SK-N-SH (cell line): ENCODE measurements at regions not wholly inside any gene's neighbourhood (a gene's known extent, or its start where the extent isn't known, plus 50 kb on each side); places are given as distances from the start of the nearest gene placed in this dataset.

Experiments
- CTCF ChIA-PET: fragments of 300-600, 350-600 bp; formaldehyde crosslinking; extraction: SDS; loops from one replicate; lab custom pipeline; 2021; lab: Yijun Ruan, JAX
- POLR2A ChIA-PET: fragments of 350-600 bp; sonication (Branson Sonifier 250); formaldehyde crosslinking; extraction: SDS; loops from one replicate; lab custom pipeline; 2020; ENCODE audit warnings: antibody characterized with exemption, inconsistent platforms; lab: Yijun Ruan, JAX
- DNase-seq: peaks from one replicate; pipeline ENCODE4 v3.0.0; 2012
- H2AFZ ChIP-seq: fragments of 200-600 bp; sonication (generic); 2 replicates; pipeline ENCODE4 v1.8.1; 2016; ENCODE audit warnings: antibody characterized with exemption, mild to moderate bottlenecking, low read depth
- H3F3A ChIP-seq: fragments of 200-600 bp; sonication (generic); replicated peaks from 2 replicates; pipeline ENCODE3; 2016; ENCODE audit warnings: antibody characterized with exemption, mild to moderate bottlenecking; ENCODE audit not compliant: insufficient read depth
- H3K27ac ChIP-seq, 2 experiments: fragments of 200-500 bp in 1 of 2; fragments of 200-600 bp in 1 of 2; sonication (Bioruptor generic) in 1 of 2; sonication (generic), shearing (Covaris generic) in 1 of 2; 2 replicates each; pipeline versions ENCODE4 v1.5.1 to v1.6.1; 2014 to 2016; ENCODE audit warnings: low read depth in 2 of 2, inconsistent platforms in 1 of 2, low read length in 1 of 2, mild to moderate bottlenecking in 1 of 2, mixed read lengths in 1 of 2
- H3K27me3 ChIP-seq: fragments of 200-600 bp; sonication (generic), shearing (Covaris generic); 2 replicates; pipeline ENCODE4 v1.6.1; 2016; ENCODE audit warnings: mixed run types; ENCODE audit not compliant: insufficient read depth
- H3K36me3 ChIP-seq, 2 experiments: fragments of 200-500 bp in 1 of 2; fragments of 200-600 bp in 1 of 2; sonication (Bioruptor generic) in 1 of 2; sonication (generic) in 1 of 2; replicated peaks in 1 of 2; 2 replicates each; pipeline versions ENCODE3 to v1.5.1; 2014 to 2016; ENCODE audit warnings: low read length in 1 of 2, mild to moderate bottlenecking in 1 of 2; ENCODE audit not compliant: insufficient read depth in 2 of 2, control insufficient read depth in 1 of 2
- H3K4me1 ChIP-seq, 2 experiments: fragments of 200-500 bp in 1 of 2; fragments of 200-600 bp in 1 of 2; sonication (Bioruptor generic) in 1 of 2; sonication (generic), shearing (Covaris generic) in 1 of 2; 2 replicates each; pipeline versions ENCODE4 v1.5.1 to v1.6.1; 2014 to 2016; ENCODE audit warnings: low read depth in 1 of 2, low read length in 1 of 2, mixed run types in 1 of 2; ENCODE audit not compliant: insufficient read depth in 2 of 2, control insufficient read depth in 1 of 2
- H3K4me2 ChIP-seq: fragments of 200-600 bp; sonication (generic), shearing (Covaris generic); 2 replicates; pipeline ENCODE4 v1.6.1; 2017; ENCODE audit warnings: mixed run types
- H3K4me3 ChIP-seq, 2 experiments: fragments of 200-500 bp in 1 of 2; fragments of 200-600 bp in 1 of 2; sonication (Bioruptor generic) in 1 of 2; sonication (generic), shearing (Covaris generic) in 1 of 2; 2 replicates each; pipeline versions ENCODE4 v1.5.1 to v1.8.1; 2014 to 2016; ENCODE audit warnings: low read depth in 2 of 2, inconsistent platforms in 1 of 2, low read length in 1 of 2, mild to moderate bottlenecking in 1 of 2, mixed read lengths in 1 of 2, moderate library complexity in 1 of 2
- H3K79me2 ChIP-seq: fragments of 200-600 bp; sonication (generic); 2 replicates; pipeline ENCODE4 v1.8.1; 2017; ENCODE audit warnings: mild to moderate bottlenecking; ENCODE audit not compliant: insufficient read depth
- H3K9ac ChIP-seq: fragments of 200-600 bp; sonication (generic); 2 replicates; pipeline ENCODE4 v1.6.1; 2017; ENCODE audit warnings: mixed run types
- H3K9me2 ChIP-seq: fragments of 200-600 bp; sonication (generic); 2 replicates; pipeline ENCODE4 v1.6.1; 2017; ENCODE audit warnings: mixed run types
- H3K9me3 ChIP-seq: fragments of 200-600 bp; sonication (generic); 2 replicates; pipeline ENCODE4 v1.6.1; 2017; ENCODE audit warnings: mixed run types, mild to moderate bottlenecking, moderate library complexity
- H4K20me1 ChIP-seq: fragments of 200-600 bp; sonication (generic); 2 replicates; pipeline ENCODE4 v1.6.1; 2017; ENCODE audit warnings: mild to moderate bottlenecking, mixed run types; ENCODE audit not compliant: insufficient read depth
- CHD2 ChIP-seq: fragments of 150-350 bp; IDR thresholded peaks from 2 replicates; pipeline ENCODE4 v1.6.1; 2018; ENCODE audit warnings: low read length; ENCODE audit not compliant: partially characterized antibody
- ELF1 ChIP-seq: IDR thresholded peaks from 2 replicates; pipeline ENCODE4 v1.4.0; 2012
- EP300 ChIP-seq, 2 experiments: IDR thresholded peaks; 2 replicates each; pipeline versions ENCODE4 v1.4.0 to v1.6.1; 2012; ENCODE audit warnings: borderline replicate concordance in 1 of 2, low read depth in 1 of 2, low read length in 1 of 2
- FOSL2 ChIP-seq: IDR thresholded peaks from 2 replicates; pipeline ENCODE4 v1.4.0; 2012; ENCODE audit warnings: low read depth, mild to moderate bottlenecking, moderate library complexity, borderline replicate concordance
- RAD21 ChIP-seq: IDR thresholded peaks from 2 replicates; pipeline ENCODE4 v1.6.1; 2012; ENCODE audit warnings: mild to moderate bottlenecking, low read length
- RFX5 ChIP-seq: IDR thresholded peaks from 2 replicates; pipeline ENCODE4 v1.6.1; 2012; ENCODE audit warnings: mild to moderate bottlenecking, improper control_type of control experiment, low read length
- RXRA ChIP-seq: IDR thresholded peaks from 2 replicates; pipeline ENCODE4 v1.4.0; 2012; ENCODE audit warnings: low read depth, mild to moderate bottlenecking, borderline replicate concordance
- YY1 ChIP-seq: IDR thresholded peaks from 2 replicates; pipeline ENCODE4 v1.4.0; 2012; ENCODE audit warnings: low read depth, mild to moderate bottlenecking
- WGBS: methylation state at CpG from one replicate; pipeline ENCODE4 v1.1.6; 2017; ENCODE audit warnings: low lambda C conversion rate; 5-methylcytosine and 5-hydroxymethylcytosine counted together
- TF ChIP-seq, protein P1 (sequence below): IDR thresholded peaks from 2 replicates; pipeline ENCODE4 v1.6.1; 2012; ENCODE audit warnings: mild to moderate bottlenecking, low read depth, low read length, moderate library complexity
- TF ChIP-seq, protein P2 (sequence below): IDR thresholded peaks from 2 replicates; pipeline ENCODE4; 2012
- TF ChIP-seq, protein P3 (sequence below): fragments of 150-350 bp; IDR thresholded peaks from 2 replicates; pipeline ENCODE4 v1.6.1; 2017; ENCODE audit warnings: antibody characterized with exemption, low read length, low read depth, borderline replicate concordance
- TF ChIP-seq, protein P4 (sequence below): IDR thresholded peaks from 2 replicates; pipeline ENCODE4 v1.4.0; 2012; ENCODE audit warnings: low read depth

DNA sequence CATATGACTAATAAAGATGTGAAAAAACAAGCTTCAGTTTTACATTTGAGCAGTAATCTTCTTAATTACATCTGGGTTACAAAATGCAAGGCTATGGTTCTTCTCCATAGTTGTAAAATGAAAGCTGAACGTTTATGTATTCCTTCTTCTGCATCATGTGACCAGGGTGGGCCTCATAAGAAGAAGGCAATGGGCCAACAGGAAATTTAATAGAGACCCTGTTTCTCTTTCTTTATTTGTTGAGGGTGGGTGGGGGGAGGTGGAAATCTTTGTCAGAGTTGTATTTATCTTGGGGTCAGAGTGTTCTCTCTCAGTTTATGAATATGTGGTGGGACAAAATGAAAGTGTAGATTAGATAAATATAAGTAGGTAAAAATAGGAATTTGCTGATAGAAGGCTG, 418.8 kb downstream of the TLE4 start:
- ChIA-PET CTCF (no interaction called here), POLR2A (no interaction called here)
- H3K9me3 ChIP-seq = no peaks in the 10 kb centered on the region
- no peaks in the 10 kb centered on the region for H3K36me3 ChIP-seq
- H3K27ac ChIP-seq = no peak overlapping the region
- TF ChIP-seq FOSL2 (no peak), YY1 (no peak)
- TF ChIP-seq, protein P1, sequence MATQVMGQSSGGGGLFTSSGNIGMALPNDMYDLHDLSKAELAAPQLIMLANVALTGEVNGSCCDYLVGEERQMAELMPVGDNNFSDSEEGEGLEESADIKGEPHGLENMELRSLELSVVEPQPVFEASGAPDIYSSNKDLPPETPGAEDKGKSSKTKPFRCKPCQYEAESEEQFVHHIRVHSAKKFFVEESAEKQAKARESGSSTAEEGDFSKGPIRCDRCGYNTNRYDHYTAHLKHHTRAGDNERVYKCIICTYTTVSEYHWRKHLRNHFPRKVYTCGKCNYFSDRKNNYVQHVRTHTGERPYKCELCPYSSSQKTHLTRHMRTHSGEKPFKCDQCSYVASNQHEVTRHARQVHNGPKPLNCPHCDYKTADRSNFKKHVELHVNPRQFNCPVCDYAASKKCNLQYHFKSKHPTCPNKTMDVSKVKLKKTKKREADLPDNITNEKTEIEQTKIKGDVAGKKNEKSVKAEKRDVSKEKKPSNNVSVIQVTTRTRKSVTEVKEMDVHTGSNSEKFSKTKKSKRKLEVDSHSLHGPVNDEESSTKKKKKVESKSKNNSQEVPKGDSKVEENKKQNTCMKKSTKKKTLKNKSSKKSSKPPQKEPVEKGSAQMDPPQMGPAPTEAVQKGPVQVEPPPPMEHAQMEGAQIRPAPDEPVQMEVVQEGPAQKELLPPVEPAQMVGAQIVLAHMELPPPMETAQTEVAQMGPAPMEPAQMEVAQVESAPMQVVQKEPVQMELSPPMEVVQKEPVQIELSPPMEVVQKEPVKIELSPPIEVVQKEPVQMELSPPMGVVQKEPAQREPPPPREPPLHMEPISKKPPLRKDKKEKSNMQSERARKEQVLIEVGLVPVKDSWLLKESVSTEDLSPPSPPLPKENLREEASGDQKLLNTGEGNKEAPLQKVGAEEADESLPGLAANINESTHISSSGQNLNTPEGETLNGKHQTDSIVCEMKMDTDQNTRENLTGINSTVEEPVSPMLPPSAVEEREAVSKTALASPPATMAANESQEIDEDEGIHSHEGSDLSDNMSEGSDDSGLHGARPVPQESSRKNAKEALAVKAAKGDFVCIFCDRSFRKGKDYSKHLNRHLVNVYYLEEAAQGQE = no peak
- no peaks in the 10 kb centered on the region for H3F3A ChIP-seq
- no peaks in the 10 kb centered on the region for H3K4me1 ChIP-seq
- H3K79me2 ChIP-seq = no peaks in the 10 kb centered on the region
- H3K9me2 ChIP-seq = no peaks in the 10 kb centered on the region
- no peak overlapping the region for H3K9ac ChIP-seq
- DNase-seq = no peak
- H3K4me2 ChIP-seq = no peak overlapping the region
- H4K20me1 ChIP-seq = no peaks in the 10 kb centered on the region
- H2AFZ ChIP-seq = no peak overlapping the region
- 0% methylated on average over 1 of the region's 1 CpG for WGBS
- H3K4me3 ChIP-seq = no peak overlapping the region
- H3K27me3 ChIP-seq = no peaks in the 10 kb centered on the region

DNA sequence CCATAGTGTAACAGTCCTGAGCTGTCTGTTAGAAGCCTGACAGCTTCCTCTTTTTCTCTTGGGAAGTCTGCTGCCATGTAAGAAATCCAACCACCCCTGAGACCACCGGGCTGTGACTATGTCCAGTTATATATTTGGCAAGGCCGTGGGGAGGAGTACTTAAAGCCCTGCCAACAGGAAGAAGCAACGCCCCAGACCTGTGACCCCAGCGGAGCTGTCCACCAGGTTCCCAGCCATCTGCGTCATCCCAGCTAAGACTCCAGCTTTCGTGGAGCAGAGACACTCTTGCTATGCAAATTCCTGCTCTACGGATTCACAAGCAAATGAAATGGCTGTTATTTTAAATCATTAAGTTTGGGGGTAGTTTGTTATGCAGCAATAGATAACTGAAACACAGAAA, 417.3 kb downstream of the TLE4 start:
- H3K79me2 ChIP-seq = no peaks in the 10 kb centered on the region
- H3K36me3 ChIP-seq = no peaks in the 10 kb centered on the region
- H3K4me1 ChIP-seq = no peaks in the 10 kb centered on the region; a peak in 1 of 4 replicates
- no peaks in the 10 kb centered on the region for H4K20me1 ChIP-seq
- ChIA-PET POLR2A (no interaction called here), CTCF (interaction anchor here (0.9 to 1.4 kb wide), 2 partner anchors 8 to 11 kb away, joined by 3 read pairs; no protein-coding TSS in a partner anchor)
- H3K27me3 ChIP-seq = no peaks in the 10 kb centered on the region
- H2AFZ ChIP-seq = no peak overlapping the region
- H3K9me2 ChIP-seq = no peaks in the 10 kb centered on the region
- H3K4me3 ChIP-seq = no peak overlapping the region
- H3K9ac ChIP-seq = no peak overlapping the region
- H3K27ac ChIP-seq = no peak overlapping the region
- no peaks in the 10 kb centered on the region for H3K9me3 ChIP-seq
- WGBS = 49% methylated on average over 7 of the region's 7 CpGs
- TF ChIP-seq RFX5 (no peak), RAD21 (no peak)
- TF ChIP-seq, protein P2, sequence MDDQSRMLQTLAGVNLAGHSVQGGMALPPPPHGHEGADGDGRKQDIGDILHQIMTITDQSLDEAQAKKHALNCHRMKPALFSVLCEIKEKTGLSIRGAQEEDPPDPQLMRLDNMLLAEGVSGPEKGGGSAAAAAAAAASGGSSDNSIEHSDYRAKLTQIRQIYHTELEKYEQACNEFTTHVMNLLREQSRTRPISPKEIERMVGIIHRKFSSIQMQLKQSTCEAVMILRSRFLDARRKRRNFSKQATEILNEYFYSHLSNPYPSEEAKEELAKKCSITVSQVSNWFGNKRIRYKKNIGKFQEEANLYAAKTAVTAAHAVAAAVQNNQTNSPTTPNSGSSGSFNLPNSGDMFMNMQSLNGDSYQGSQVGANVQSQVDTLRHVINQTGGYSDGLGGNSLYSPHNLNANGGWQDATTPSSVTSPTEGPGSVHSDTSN = no peak
- no peaks in the 10 kb centered on the region for H3F3A ChIP-seq
- no peak for DNase-seq
- no peak overlapping the region for H3K4me2 ChIP-seq

DNA sequence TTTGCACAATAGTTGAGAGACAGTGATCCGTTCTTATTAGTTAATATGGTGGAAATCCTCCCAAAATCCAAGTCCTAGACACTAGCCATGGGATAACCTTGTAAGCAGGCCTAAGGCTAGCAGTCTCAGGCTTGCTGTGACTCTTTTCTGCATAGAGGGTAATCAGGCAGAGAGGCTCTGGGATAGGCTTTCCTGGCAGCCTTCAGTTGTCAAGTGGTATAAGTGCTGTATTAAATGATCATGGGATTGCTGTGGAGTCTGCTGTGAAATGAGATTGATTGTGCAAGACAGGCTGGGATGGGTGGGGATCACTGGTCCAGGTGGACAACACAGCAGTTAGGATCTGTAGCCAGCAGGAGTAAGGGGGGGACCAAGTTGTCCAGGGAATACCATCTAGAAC, 416.4 kb downstream of the TLE4 start:
- no peak overlapping the region for H3K27ac ChIP-seq
- H3K79me2 ChIP-seq = no peaks in the 10 kb centered on the region
- CTCF ChIA-PET = interaction anchor here (1.4 kb wide), 1 partner anchor 10 kb away, joined by 3 read pairs; no protein-coding TSS in a partner anchor
- no peak overlapping the region for H3K9ac ChIP-seq
- H3K36me3 ChIP-seq = no peaks in the 10 kb centered on the region
- H2AFZ ChIP-seq = no peak overlapping the region
- no peaks in the 10 kb centered on the region for H3K27me3 ChIP-seq
- WGBS = 18% methylated on average over 1 of the region's 1 CpG
- no peaks in the 10 kb centered on the region for H3K9me2 ChIP-seq
- POLR2A ChIA-PET = no interaction called here
- H3K4me1 ChIP-seq = no peaks in the 10 kb centered on the region; a peak in 1 of 4 replicates
- H3K9me3 ChIP-seq = no peaks in the 10 kb centered on the region
- H3F3A ChIP-seq = no peaks in the 10 kb centered on the region
- no peak for DNase-seq
- H3K4me3 ChIP-seq = no peak overlapping the region
- no peak overlapping the region for H3K4me2 ChIP-seq
- H4K20me1 ChIP-seq = no peaks in the 10 kb centered on the region
- TF ChIP-seq, protein P3, sequence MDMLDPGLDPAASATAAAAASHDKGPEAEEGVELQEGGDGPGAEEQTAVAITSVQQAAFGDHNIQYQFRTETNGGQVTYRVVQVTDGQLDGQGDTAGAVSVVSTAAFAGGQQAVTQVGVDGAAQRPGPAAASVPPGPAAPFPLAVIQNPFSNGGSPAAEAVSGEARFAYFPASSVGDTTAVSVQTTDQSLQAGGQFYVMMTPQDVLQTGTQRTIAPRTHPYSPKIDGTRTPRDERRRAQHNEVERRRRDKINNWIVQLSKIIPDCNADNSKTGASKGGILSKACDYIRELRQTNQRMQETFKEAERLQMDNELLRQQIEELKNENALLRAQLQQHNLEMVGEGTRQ = no peak
- no peak for TF ChIP-seq FOSL2
- TF ChIP-seq, protein P1 = no peak
- TF ChIP-seq EP300 (IDR thresholded peaks at IDR 0.05; ENCODE audit: borderline replicate concordance in 1 of 2, low read depth in 1 of 2, low read length in 1 of 2) = no peak
- no peak for TF ChIP-seq ELF1
- TF ChIP-seq, protein P4, sequence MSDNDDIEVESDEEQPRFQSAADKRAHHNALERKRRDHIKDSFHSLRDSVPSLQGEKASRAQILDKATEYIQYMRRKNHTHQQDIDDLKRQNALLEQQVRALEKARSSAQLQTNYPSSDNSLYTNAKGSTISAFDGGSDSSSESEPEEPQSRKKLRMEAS = no peak
- TF ChIP-seq CHD2 = no peak
- no peak for TF ChIP-seq RXRA
